HG02981 (cell line): ENCODE measurements at regions not wholly inside any gene's neighbourhood (a gene's known extent, or its start where the extent isn't known, plus 50 kb on each side); places are given as distances from the start of the nearest gene placed in this dataset.
"Not testable (repeated sequence)": the region's sequence is repeated elsewhere in the genome, so short reads cannot be mapped to it uniquely, and the experiment has no call there.

Experiments
- ATAC-seq: cut with Tn5 transposase; IDR thresholded peaks from one replicate; pipeline ENCODE4 v1.9.1; 2021; ENCODE audit warnings: mild to moderate bottlenecking, moderate library complexity; ENCODE audit not compliant: unreplicated experiment

DNA sequence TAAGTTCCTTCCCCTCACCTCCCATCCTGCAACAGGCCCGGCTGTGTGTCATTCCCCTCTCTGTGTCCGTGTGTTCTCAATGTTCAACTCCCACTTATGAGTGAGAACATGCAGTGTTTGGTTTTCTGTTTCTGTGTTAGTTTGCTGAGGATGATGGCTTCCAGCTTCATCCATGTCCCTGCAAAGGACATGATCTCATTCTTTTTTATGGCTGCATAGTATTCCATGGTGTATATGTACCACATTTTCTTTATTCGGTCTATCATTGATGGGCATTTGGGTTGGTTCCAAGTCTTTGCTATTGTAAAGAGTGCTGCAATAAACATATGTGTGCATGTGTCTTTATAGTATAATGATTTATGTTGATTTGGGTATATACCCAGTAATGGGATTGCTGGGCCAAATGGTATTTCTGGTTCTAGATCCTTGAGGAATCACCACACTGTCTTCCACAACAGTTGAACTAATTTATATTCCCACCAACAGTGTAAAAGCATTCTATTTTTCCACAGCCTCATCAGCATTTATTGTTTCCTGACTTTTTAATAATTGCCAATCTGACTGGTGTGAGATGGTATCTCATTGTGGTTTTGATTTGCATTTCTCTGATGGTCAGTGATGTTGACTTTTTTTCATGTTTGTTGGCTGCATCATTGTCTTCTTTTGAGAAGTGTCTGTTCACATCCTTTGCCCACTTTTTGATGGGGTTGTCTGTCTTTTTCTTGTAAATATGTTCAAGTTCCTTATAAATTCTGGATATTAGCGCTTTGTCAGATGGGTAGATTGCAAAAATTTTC, 174.1 kb upstream of the PHACTR1 start:
- not testable (repeated sequence) for ATAC-seq

DNA sequence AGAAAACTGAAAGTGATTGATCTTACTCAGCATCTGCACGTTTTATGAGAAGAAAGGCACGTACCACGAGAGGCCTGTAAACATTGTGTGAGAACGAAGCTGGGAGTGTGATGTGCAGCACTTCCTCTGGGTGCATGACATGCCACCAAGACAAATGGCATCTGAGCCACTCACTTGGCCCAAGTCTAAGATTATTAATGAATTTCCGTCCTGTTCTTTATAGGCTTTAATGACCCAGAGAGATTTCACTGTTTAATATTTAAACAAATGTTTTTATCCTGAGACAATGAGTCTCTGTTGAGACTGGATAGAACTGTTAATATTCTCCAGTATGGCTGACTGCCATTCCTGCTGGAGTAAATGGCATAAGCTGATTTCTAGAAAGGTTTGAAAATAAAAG, 172.6 kb upstream of the PHACTR1 start:
- ATAC-seq = no peak

DNA sequence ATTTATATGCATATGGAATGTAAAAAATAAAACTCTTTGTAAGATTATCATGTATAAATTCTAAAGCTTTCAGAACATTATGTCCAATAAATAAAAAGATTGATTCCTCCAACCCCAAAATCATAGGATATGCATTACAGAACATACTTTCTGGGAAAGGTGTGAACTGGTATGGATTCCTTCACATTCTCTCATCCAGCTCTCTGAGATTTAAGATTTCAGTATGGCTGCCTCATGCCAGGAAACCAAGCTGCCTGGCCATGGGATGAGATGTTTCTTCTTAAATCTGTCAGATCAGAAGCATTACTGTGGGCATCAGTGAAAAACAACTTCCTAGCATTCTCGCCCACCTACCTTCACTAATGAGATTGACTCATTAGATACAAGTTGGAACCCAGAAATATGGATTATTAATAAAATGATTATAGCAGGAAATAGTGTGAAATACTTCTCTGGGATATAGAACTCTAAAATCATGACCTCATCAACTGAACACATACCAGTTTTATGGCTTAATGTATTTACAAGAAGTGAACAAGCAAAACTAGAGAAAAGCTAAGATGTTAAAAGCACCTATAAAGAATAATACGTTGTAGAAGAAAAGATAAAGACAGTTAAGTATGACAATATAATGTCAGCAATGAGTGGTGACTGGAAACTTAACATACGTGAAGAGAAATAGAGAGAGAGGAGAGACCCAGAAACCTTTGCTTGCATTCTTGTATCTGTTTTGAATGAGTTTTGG, 171.6 kb upstream of the PHACTR1 start:
- no peak for ATAC-seq

DNA sequence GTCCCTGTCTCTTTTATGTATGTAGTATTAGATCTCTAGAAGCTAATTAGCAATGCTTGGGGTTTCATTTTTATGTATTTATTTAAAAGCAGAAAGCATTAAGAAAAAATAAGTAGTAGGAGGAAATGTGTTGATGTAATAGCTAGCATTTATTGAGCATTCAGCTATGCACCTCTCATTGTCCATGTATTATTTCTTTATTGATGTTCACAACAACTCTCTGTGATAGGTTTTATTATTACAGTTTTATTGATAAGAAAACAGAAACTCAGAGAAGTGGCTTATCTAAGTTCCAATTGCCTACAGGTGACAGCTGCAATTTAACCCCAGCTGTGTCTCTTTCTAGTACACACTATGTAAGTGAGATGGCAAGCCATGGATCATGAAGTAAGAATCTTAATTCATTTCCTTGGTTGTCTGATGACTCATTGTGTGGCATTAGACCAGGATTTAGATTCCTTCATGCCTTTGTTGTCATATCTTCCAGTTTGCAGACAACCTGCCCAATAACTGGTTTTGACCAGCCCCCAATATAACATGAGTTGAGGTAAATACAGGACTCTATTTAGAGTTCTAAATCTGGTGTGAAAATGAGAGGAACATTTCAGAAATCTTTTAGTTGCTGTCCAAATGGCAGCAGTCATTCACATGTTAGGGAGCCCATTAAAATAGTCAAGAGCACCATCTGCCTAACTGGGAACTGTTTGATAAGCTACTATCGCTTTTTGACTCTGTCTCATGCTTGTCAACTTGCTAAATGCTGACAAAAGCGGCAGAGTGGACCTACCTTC, 170.8 kb upstream of the PHACTR1 start:
- no peak for ATAC-seq

DNA sequence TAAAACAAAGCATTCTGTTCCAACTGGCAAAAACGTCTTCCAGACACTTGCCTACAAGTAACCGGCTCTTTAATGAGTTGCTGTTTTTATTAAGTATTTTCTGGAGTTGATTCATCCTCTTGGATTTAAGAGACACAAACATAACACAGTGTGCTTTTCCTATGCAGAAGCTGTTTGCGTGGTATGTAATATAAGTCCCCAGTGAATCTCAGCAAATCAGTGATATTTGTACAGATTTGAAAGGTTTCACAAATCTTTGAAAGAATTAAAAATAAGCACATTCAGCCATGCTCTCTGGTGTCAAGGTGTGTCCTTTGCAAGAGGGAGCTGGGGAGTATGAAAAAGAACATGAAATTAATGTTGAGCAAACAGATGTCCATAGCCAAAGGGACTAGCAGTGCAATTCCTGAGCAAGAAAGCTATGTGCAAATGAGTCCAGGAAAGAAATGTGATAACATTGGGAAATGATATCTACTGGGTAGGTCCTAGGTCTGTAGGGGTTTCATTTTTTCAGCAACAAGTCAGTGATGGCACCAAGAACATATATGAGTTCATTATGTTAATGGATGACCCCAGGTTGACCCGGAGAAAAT, 170.1 kb upstream of the PHACTR1 start:
- no peak for ATAC-seq

DNA sequence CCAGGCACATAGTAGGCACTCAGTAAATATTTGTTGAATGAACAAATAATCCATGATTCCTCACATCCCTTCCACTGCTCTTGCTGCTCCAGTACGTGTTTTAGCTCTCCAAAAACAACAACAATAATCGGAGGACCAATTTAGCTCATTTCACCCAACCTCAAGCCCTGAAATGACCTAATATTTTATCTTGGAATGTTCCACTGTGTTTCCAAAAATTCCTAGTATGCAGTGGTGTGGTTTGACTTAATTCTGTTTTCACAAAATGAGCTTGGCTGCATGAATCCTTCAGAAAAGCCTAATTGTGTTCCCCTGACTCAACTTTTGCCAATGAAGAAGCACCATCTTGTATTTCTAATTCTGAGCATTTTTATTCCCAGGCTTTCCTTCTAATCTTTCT, 168.0 kb upstream of the PHACTR1 start:
- no peak for ATAC-seq

DNA sequence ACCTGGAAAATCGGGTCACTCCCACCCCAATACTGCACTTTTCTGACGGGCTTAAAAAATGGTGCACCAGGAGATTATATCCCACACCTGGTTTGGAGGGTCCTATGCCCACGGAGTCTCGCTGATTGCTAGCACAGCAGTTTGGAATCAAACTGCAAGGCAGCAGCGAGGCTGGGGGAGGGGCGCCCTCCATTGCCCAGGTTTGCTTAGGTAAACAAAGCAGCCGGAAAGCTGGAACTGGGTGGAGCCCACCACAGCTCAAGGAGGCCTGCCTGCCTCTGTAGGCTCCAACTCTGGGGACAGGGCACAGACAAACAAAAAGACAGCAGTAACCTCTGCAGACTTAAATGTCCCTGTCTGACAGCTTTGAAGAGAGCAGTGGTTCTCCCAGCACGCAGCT, 167.1 kb upstream of the PHACTR1 start:
- not testable (repeated sequence) for ATAC-seq

DNA sequence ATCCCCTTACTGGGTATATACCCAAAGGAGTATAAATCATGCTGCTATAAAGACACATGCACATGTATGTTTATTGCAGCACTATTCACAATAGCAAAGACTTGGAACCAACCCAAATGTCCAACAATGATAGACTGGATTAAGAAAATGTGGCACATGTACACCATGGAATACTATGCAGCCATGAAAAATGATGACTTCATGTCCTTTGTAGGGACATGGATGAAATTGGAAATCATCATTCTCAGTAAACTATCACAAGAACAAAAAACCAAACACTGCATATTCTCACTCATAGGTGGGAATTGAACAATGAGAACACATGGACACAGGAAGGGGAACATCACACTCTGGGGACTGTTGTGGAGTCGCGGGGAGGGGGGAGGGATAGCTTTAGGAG, 161.7 kb upstream of the PHACTR1 start:
- ATAC-seq = not testable (repeated sequence)

DNA sequence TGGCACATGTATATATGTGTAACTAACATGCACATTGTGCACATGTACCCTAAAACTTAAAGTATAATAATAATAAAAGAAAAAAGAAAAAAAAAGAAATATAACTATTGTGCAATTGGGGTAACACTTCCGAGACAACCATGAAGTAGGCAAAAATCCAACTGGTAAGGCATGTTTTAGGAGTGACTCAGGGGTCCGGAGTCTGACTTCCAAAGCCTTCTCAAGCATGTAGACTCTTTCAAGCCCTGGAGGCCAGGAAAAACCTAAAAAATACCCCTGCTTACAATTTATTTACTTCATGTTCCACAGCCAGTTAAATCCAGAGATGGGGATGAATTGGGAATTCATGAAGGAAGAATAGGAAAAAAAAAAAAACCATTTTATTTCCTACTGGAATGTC, 161.3 kb upstream of the PHACTR1 start:
- ATAC-seq = no peak

DNA sequence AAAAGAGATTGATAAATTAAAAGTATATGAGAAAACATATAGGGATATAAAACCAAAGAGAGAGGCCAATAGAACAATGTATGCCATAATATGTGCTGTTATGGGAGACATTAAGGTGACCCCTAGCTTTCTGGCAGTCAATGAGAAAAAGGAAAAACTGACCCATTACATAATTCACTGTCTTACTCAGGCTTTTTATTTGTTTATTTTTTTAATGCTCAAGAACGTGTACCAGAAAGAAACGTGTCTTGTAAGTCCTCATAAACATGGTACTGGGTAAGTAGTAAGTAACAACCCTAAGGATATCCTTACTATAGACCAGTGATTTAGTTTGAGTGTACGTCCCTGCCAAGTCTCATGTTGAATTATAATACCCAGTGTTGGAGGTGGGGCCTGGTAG, 160.8 kb upstream of the PHACTR1 start:
- ATAC-seq = no peak

DNA sequence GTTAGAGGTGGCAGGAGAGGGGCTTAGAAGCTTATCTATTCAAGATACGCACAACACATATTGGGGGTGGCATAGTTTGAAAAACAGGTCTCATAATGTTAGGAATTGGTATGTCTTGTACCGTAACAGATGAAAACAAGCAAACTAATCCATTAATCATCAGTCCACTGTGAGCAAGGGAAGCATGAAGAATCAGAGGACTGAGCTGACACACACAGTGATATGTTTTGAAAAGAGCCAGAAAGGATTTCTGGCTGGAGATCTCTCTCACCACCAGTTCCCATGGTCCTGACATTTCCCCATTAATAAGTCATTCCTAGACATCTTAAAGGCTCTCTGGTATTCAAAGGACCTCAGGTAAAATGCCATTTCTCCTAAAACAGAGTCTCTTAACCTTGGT, 158.8 kb upstream of the PHACTR1 start:
- ATAC-seq = no peak

DNA sequence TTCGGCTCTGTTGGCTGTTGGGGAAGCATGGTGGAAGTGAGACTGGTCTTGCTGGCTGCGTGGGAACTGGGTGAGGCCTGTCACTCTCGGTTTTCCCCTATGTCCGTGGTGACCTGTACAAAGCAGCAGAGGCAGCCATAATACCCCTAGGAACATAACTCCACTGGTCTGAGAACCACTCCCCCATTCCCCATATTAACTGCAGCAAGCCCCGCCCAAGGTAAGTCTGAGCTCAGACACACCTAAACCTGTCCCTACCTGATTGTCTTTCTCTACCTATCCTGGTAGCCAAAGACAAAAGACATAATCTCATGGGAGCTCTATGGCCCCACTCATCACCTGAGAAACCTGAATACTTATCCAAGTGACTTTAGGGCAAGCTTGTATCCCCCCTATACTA, 156.3 kb upstream of the PHACTR1 start:
- ATAC-seq = no peak

DNA sequence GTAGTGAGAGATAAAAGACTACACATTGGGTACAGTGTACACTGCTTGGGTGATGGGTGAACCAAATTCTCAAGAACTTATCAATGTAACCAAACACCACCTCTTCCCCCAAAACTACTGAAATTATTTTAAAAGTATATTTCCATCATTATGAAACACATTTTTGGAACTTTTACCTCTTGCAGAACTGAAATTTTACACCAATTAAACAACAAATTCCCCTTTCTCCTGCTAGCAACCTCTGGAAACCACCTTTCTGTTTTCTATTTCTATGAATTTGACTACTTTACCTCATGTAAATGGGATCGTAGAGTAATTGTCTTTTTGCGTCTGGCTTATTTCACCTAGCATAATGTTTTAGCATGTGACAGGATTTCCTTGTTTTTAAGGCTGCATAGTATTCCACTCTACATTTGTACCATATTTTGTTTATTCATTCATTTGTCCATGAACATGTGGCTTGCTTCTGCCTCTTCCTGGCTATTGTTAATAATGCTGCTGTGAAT, 149.9 kb upstream of the PHACTR1 start:
- ATAC-seq = no peak

DNA sequence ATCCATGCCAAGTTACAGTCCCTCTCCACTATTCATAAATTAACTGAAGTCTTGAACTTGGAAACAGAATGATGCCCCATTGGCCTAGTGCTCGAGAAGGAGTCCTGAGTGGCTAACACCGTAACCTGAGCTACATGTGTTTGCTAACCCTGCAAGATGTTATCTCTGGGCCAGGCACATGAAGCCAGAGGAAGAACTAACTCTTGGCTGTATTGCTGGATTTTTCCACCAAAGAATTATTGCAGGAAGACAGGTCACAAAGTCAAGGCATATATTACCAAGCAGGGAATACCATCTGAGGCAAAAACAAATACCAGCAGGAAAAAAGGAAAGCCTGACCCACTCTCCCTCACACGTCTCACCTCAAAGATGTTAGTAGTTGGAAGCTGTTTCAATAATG, 148.9 kb upstream of the PHACTR1 start:
- no peak for ATAC-seq

DNA sequence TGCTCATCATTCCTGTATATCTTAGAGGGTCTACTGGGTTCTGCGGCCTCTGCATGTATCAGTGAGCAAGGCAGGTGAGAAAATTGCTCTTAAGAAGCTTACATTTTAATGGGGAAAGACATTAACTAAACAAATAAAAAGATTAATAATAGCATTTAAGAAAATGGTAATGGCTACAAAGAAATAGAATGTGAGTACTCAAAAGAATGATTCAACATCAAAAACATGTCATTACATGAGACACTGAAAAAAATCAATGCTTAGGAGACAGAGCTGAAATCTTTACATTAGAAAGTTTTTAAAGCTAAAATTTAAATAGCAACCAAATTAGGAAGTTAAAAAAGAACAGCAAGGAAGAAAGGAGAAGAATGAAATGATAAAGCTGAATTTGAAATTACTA, 146.9 kb upstream of the PHACTR1 start:
- ATAC-seq = no peak

DNA sequence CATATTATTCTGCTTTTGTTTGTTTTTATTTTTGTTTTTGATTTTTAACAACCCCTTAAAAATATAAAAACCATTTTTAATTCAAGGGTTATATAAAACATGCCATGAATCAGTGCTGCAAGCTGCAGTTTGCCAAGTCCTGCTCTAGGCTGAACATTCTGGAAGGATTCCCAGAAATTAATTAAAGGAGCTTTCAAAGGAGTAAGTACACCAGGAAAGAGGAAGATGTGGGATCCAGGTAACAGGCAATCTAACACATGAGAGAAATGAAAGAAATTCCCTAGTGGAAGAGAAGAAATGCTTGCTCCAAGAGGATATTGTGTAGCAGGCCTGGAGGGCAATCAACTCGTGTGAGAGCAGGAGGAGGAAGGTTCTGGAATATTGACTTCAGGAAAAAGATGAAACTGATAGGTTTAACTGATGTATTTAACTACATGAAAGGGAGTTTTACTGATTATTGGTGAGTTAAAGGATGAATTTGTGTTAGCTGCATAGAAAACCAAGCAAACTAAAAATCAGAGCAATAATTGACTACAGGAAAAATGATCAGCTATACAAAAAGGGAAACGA, 146.0 kb upstream of the PHACTR1 start:
- ATAC-seq = no peak

DNA sequence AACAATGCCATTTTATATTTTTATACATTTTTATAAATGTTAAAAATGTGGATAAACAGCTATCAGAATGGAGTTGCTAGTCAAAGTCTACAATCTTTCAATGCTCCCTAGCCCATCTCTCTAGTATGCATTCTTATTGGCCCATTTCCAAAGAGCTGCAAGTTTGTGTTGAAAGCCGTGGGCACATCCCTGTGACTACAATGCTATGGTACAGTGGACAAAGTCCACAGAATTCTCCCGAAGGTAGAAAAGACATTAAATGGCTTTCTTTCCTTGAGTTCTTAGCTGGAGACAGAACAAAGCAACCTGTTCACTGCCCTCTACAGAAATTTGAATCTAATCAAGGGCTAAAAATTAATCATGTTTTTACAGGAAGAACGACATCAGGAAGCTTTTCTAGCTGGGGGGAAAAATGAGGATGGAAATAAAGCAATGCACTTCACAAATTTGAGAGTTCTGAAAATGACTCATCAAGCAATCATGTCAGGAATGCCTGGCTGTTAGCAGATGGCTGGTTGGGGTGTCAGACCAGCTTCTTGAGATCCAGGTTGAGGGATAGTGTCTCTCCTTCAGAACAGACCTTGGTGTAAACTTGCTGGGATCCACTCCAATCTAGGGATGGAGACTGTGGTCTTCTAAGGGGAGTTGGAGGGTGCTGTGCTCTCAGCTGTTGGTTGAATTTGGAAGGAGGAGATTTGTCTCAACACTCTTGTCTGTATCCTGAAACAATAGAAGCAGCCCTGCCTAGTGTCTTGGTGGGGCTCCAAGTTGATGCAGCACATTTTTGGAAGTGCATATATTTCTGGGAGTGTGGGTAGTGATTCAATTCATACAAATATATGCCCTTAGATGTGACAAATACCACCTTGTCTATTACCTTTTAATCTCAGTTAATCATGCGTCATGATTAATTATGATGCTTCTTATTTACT, 143.4 kb upstream of the PHACTR1 start:
- no peak for ATAC-seq

DNA sequence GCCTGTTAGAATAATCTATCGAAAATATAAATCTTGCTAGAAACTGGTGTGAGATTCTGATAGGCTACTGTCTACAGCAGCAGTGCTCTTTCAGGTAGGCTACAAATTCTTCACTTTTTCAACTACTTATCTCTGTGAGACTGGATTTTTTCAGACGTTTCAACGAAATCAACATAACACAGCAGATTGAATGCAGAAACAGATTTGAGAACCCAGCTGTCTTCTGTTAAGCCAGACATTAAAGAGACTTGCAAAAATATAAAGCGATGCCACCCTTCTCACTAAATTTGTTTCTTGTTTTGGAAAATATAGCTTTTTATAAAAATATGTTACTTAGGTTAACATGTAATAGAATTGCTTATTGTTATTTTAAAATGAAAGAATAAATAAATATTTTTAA, 140.6 kb upstream of the PHACTR1 start:
- no peak for ATAC-seq

DNA sequence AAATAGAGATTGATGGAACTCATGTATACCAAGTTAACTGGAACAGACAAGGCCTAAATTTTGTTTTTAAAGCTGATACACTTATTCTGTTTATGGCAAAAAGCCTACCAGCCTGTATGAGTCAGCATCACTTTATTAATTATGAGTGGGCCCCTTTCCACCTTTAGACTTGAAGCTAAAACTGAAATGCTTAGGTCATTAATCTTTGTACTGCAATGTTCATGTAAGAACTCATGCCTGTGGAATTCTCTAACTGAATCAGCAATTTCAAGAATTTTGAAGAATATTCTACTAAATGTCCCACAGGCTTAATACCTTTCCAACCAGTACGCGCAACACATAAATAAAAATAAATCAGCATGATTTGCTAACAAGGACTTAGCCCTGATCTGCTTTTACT, 140.2 kb upstream of the PHACTR1 start:
- ATAC-seq = no peak
